Karpas-422 (cell line): ENCODE measurements at regions not wholly inside any gene's neighbourhood (a gene's known extent, or its start where the extent isn't known, plus 50 kb on each side); places are given as distances from the start of the nearest gene placed in this dataset.

ENCODE experiments used
- DNase-seq: peaks from one replicate; pipeline ENCODE4 v3.0.0-alpha.2; 2015
- H2AFZ ChIP-seq: fragments of 200-600 bp; sonication (generic); 2 replicates; pipeline ENCODE4 v1.6.1; 2014; ENCODE audit warnings: antibody characterized with exemption, low read length, mixed read lengths
- H3K27ac ChIP-seq: fragments of 200-600 bp; sonication (generic); 2 replicates; pipeline ENCODE4 v1.5.1; 2014; ENCODE audit warnings: mild to moderate bottlenecking, low read length, moderate library complexity
- H3K27me3 ChIP-seq: fragments of 200-600 bp; sonication (generic); 2 replicates; pipeline ENCODE4 v1.6.1; 2014; ENCODE audit warnings: low read length, mixed read lengths
- H3K36me3 ChIP-seq: fragments of 200-600 bp; sonication (generic); 2 replicates; pipeline ENCODE4 v1.6.1; 2014; ENCODE audit warnings: low read length, mixed read lengths; ENCODE audit not compliant: insufficient read depth
- H3K4me1 ChIP-seq: fragments of 200-600 bp; sonication (generic); 2 replicates; pipeline ENCODE4 v1.6.1; 2014; ENCODE audit warnings: mild to moderate bottlenecking, low read length, mixed read lengths
- H3K4me2 ChIP-seq: fragments of 200-600 bp; sonication (generic); 2 replicates; pipeline ENCODE4 v1.6.1; 2014; ENCODE audit warnings: low read length, low read depth, mild to moderate bottlenecking; ENCODE audit not compliant: poor library complexity, severe bottlenecking
- H3K4me3 ChIP-seq: fragments of 200-600 bp; sonication (generic); 2 replicates; pipeline ENCODE4 v1.5.1; 2014; ENCODE audit warnings: mild to moderate bottlenecking, antibody characterized with exemption, low read length, mixed read lengths
- H3K79me2 ChIP-seq: fragments of 200-600 bp; sonication (generic); 2 replicates; pipeline ENCODE4 v1.6.1; 2014; ENCODE audit warnings: mild to moderate bottlenecking, low read length, mixed read lengths
- H3K9ac ChIP-seq: fragments of 200-600 bp; sonication (generic); 2 replicates; pipeline ENCODE4 v1.6.0; 2014; ENCODE audit warnings: low read length
- H3K9me2 ChIP-seq: fragments of 200-600 bp; sonication (generic), shearing (Covaris generic); replicated peaks from 2 replicates; pipeline ENCODE4 v1.6.0; 2014; ENCODE audit warnings: mild to moderate bottlenecking, low read length, moderate library complexity; ENCODE audit not compliant: insufficient read depth
- H3K9me3 ChIP-seq: fragments of 300-700, 200-600 bp; sonication (generic); 2 replicates; pipeline ENCODE4 v1.6.1; 2014; ENCODE audit warnings: low read length, mixed read lengths
- H4K20me1 ChIP-seq: fragments of 200-600 bp; sonication (generic); 2 replicates; pipeline ENCODE4 v1.6.1; 2014; ENCODE audit warnings: mild to moderate bottlenecking, antibody characterized with exemption, low read length, low read depth; ENCODE audit not compliant: insufficient read depth

DNA sequence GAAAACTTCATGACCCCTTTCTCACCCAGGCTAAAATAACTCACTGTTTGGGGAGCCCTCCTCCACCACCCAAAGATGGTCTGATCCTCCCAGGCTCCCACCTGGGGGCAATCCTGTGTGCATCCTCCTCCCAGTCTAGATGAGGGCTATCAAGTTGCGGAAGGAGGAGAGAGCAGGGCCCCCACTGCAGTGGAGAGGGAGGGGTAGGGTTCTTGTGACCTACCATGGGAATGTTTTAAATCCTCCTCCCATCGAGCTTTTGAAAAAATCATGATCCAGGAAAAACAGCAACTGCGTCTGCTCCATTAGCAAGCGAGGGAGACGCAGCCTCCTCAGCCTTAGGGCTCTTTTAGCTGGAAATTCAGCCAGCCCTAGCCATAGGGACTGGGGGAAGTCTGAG is 80.0 kb downstream of the NAV1 start:
- Histone ChIP-seq H3K79me2 (no peaks in the 10 kb centered on the region), H3K4me2 (no peak overlapping the region), H3K36me3 (no peaks in the 10 kb centered on the region), H3K9me3 (no peaks in the 10 kb centered on the region), H3K27ac (no peak overlapping the region), H2AFZ (no peak overlapping the region), H3K27me3 (no peaks in the 10 kb centered on the region), H3K4me1 (no peaks in the 10 kb centered on the region), H3K9me2 (no peaks in the 10 kb centered on the region), H4K20me1 (no peaks in the 10 kb centered on the region), H3K4me3 (no peak overlapping the region), H3K9ac (no peak overlapping the region)
- DNase-seq = no peak

GRCh38 chr1:201619513-201619912 is 80.6 kb downstream of the NAV1 start:
- Histone ChIP-seq H2AFZ (no peak overlapping the region), H3K79me2 (no peaks in the 10 kb centered on the region), H3K27ac (no peak overlapping the region), H3K9me2 (no peaks in the 10 kb centered on the region), H3K36me3 (no peaks in the 10 kb centered on the region), H4K20me1 (no peaks in the 10 kb centered on the region), H3K9me3 (no peaks in the 10 kb centered on the region), H3K27me3 (no peaks in the 10 kb centered on the region), H3K4me1 (no peaks in the 10 kb centered on the region), H3K9ac (no peak overlapping the region), H3K4me2 (no peak overlapping the region), H3K4me3 (no peak overlapping the region)
- DNase-seq = no peak

GRCh38 chr1:201622353-201622752 is 83.4 kb downstream of the NAV1 start:
- Histone ChIP-seq H3K27me3 (no peaks in the 10 kb centered on the region), H4K20me1 (no peaks in the 10 kb centered on the region), H3K4me2 (no peak overlapping the region), H3K27ac (no peak overlapping the region), H3K4me3 (no peak overlapping the region), H3K9me2 (no peaks in the 10 kb centered on the region), H3K9me3 (no peaks in the 10 kb centered on the region), H3K36me3 (no peaks in the 10 kb centered on the region), H3K9ac (no peak overlapping the region), H3K4me1 (no peaks in the 10 kb centered on the region), H2AFZ (no peak overlapping the region), H3K79me2 (no peaks in the 10 kb centered on the region)
- no peak for DNase-seq

DNA sequence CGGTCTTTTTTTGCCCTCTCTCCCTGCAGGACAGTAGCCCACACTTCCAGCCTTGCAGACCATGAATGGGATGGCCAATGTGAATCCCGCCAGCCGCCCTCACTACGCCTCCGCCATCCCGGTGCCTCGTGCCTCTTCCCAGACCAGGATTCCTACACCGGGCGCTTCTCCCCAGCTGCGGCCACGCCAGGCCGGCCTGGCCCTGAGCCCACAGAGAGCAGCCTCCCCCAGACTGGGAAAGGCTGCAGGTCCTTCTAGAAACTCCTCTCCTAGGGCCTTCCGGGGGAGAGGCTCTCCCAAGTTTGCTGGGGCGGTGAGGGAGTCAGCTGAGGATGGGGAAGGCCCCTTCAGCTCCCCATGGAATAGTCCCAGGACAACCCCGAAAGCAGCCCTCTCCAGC is 83.9 kb downstream of the NAV1 start:
- no peaks in the 10 kb centered on the region for H3K9me2 ChIP-seq
- H2AFZ ChIP-seq = no peak overlapping the region
- DNase-seq = no peak
- H3K27me3 ChIP-seq = no peaks in the 10 kb centered on the region
- no peaks in the 10 kb centered on the region for H3K79me2 ChIP-seq
- no peak overlapping the region for H3K9ac ChIP-seq
- H3K4me1 ChIP-seq = no peaks in the 10 kb centered on the region
- no peak overlapping the region for H3K27ac ChIP-seq
- H4K20me1 ChIP-seq = no peaks in the 10 kb centered on the region
- H3K4me3 ChIP-seq = no peak overlapping the region
- no peak overlapping the region for H3K4me2 ChIP-seq
- H3K9me3 ChIP-seq = no peaks in the 10 kb centered on the region
- no peaks in the 10 kb centered on the region for H3K36me3 ChIP-seq

- H3K9me3 ChIP-seq = no peaks in the 10 kb centered on the region
- no peak overlapping the region for H3K4me2 ChIP-seq
- no peak overlapping the region for H3K9ac ChIP-seq
- no peak overlapping the region for H3K4me3 ChIP-seq
- H3K36me3 ChIP-seq = no peaks in the 10 kb centered on the region
- H3K79me2 ChIP-seq = no peaks in the 10 kb centered on the region
- no peaks in the 10 kb centered on the region for H4K20me1 ChIP-seq
- DNase-seq = no peak
- H3K4me1 ChIP-seq = no peaks in the 10 kb centered on the region
- no peaks in the 10 kb centered on the region for H3K9me2 ChIP-seq
- H3K27ac ChIP-seq = no peak overlapping the region
- H3K27me3 ChIP-seq = no peaks in the 10 kb centered on the region
- H2AFZ ChIP-seq = no peak overlapping the region
Observed at GRCh38 chr1:201624741-201625225, 85.9 kb downstream of the NAV1 start.

GRCh38 chr1:201625226-201625761 is 86.4 kb downstream of the NAV1 start:
- Histone ChIP-seq H3K9me3 (no peaks in the 10 kb centered on the region), H3K9me2 (no peaks in the 10 kb centered on the region), H3K4me3 (no peak overlapping the region), H4K20me1 (no peaks in the 10 kb centered on the region), H3K27me3 (no peaks in the 10 kb centered on the region), H2AFZ (no peak overlapping the region), H3K4me1 (no peaks in the 10 kb centered on the region), H3K36me3 (no peaks in the 10 kb centered on the region), H3K4me2 (no peak overlapping the region), H3K27ac (no peak overlapping the region), H3K9ac (no peak overlapping the region), H3K79me2 (no peaks in the 10 kb centered on the region)
- no peak for DNase-seq

- Histone ChIP-seq H3K36me3 (no peaks in the 10 kb centered on the region), H3K9me3 (no peaks in the 10 kb centered on the region), H3K79me2 (no peaks in the 10 kb centered on the region), H3K4me3 (no peak overlapping the region), H3K27me3 (no peaks in the 10 kb centered on the region), H2AFZ (no peak overlapping the region), H3K27ac (no peak overlapping the region), H4K20me1 (no peaks in the 10 kb centered on the region), H3K4me2 (no peak overlapping the region), H3K9me2 (no peaks in the 10 kb centered on the region), H3K4me1 (no peaks in the 10 kb centered on the region), H3K9ac (no peak overlapping the region)
- DNase-seq = no peak
Observed at GRCh38 chr1:201625851-201626251, 86.9 kb downstream of the NAV1 start.

DNA sequence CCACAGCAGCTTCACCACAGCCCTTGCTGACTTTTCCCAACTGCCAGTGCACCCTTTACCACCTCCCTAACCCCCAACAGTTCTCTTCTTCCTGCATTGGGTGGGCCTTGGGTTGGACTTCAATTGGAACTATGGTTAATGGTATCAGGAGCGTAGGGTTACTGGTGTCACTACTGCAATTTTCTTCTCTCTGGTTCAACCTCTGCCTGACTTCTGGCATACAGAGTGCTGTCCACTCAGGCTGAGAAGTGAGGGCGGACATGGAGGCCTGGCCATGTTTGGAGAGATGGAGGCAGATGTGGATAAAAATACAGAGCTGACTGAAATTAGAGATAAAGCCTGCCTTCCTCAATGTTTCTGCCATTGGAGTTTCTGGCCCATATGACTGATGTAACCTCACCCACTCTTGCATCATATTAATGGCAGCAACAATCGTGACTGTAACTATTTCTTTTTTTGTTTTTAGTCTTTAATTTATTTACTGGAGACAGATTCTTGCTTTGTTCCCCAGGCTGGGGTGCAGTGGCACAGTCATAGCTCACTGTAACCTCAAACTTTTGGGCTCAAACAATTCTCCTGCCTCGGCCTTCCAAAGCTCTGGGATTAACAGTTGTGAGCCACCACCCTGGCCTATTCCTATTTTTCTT is 87.8 kb downstream of the NAV1 start:
- H3K79me2 ChIP-seq = no peaks in the 10 kb centered on the region
- no peaks in the 10 kb centered on the region for H3K4me1 ChIP-seq
- no peaks in the 10 kb centered on the region for H3K27me3 ChIP-seq
- H3K9me2 ChIP-seq = no peaks in the 10 kb centered on the region
- DNase-seq = no peak
- H3K4me2 ChIP-seq = no peak overlapping the region
- no peak overlapping the region; the same call in 1 of the 2 replicates for H3K9ac ChIP-seq
- no peaks in the 10 kb centered on the region for H3K9me3 ChIP-seq
- no peaks in the 10 kb centered on the region for H4K20me1 ChIP-seq
- no peak overlapping the region for H3K4me3 ChIP-seq
- H3K27ac ChIP-seq = no peak overlapping the region
- H3K36me3 ChIP-seq = no peaks in the 10 kb centered on the region
- no peak overlapping the region for H2AFZ ChIP-seq
